Activated T-helper 17 cell treated with anti-CD3 and anti-CD28 coated beads, Interleukin-2, amount 50 U/mL, for 72 hours (primary cell): ENCODE measurements at regions not wholly inside any gene's neighbourhood (a gene's known extent, or its start where the extent isn't known, plus 50 kb on each side); places are given as distances from the start of the nearest gene placed in this dataset.

Experiments
- ATAC-seq: fragments of 150-1000 bp; cut with Tn5 transposase; replicated peaks from 2 replicates; pipeline ENCODE4 v1.10.0; 2021; ENCODE audit warnings: mild to moderate bottlenecking, moderate library complexity
- H3K27ac Mint-ChIP-seq: one replicate; pipeline ENCODE4 v1.8.0; 2022; ENCODE audit warnings: mixed read lengths
- H3K27me3 Mint-ChIP-seq: one replicate; pipeline ENCODE4 v1.8.0; 2022; ENCODE audit warnings: mixed read lengths
- H3K36me3 Mint-ChIP-seq: one replicate; pipeline ENCODE4 v1.8.0; 2022; ENCODE audit warnings: low read depth, mild to moderate bottlenecking, mixed read lengths
- H3K4me1 Mint-ChIP-seq: one replicate; pipeline ENCODE4 v1.8.0; 2022; ENCODE audit warnings: mixed read lengths
- H3K4me3 Mint-ChIP-seq: one replicate; pipeline ENCODE4 v1.8.0; 2022; ENCODE audit warnings: mild to moderate bottlenecking, mixed read lengths
- H3K9me3 Mint-ChIP-seq: one replicate; pipeline ENCODE4 v1.8.0; 2022; ENCODE audit warnings: mixed read lengths

DNA sequence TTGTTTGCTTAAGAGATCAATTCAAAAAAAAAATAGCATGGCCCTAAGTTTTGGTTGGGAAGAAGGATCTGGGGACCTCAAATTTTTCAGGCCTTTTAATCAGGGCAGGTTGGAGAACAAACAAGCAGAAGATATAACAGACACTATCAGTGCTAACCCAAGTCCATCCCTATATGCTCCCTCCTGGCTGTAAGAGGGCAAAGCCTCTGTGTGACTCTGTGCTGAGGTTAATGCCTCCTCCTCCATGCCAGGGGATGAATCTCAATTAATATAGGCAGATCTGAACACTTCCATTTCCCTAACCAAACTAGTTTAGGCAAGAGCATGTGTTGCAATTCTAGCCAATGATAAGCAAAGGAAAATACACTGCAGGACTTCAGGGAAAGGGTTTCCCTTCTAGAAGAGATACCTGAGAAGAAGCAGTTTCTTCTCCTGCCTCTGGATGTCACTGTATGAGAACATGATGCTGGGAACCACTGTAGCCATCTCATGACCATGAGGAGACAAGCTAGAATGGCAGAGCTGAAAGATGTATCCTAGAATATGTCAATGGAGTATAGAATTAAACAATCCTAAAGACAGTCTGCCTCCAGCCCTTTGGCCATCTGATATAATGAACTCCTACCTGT, 76.0 kb downstream of the CHD9NB start:
- no peaks in the 10 kb centered on the region for H3K9me3 Mint-ChIP-seq
- H3K36me3 Mint-ChIP-seq: no peaks in the 10 kb centered on the region
- no peak overlapping the region for H3K4me3 Mint-ChIP-seq
- no peak overlapping the region for H3K27ac Mint-ChIP-seq
- no peak for ATAC-seq
- H3K4me1 Mint-ChIP-seq: no peaks in the 10 kb centered on the region
- peaks cover 41% of the 10 kb centered on the region for H3K27me3 Mint-ChIP-seq

DNA sequence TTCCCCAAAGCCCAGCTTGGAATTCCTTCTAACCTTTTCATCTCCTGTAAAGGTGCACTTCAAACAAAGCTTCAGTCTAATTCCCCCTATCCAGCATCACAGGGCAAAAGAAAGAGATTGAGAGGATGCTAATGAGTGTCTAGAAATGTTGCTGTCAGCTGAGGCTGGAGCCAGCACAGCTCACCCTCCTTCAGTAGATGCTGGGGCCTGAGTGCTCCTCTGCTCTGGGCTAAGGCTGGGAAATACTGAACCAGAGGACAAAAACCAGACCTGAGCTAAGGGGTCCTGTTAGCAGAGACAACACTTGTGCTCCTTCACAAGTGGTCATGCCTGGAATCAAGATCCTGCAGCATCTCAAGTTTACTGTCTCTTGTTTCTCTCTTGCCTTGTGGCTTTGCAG, 85.0 kb downstream of the CHD9NB start:
- no peak for ATAC-seq
- Mint-ChIP-seq H3K36me3 (no peaks in the 10 kb centered on the region), H3K27ac (no peak overlapping the region), H3K4me3 (no peak overlapping the region), H3K27me3 (peaks cover 7% of the 10 kb centered on the region), H3K4me1 (no peaks in the 10 kb centered on the region), H3K9me3 (no peaks in the 10 kb centered on the region)

DNA sequence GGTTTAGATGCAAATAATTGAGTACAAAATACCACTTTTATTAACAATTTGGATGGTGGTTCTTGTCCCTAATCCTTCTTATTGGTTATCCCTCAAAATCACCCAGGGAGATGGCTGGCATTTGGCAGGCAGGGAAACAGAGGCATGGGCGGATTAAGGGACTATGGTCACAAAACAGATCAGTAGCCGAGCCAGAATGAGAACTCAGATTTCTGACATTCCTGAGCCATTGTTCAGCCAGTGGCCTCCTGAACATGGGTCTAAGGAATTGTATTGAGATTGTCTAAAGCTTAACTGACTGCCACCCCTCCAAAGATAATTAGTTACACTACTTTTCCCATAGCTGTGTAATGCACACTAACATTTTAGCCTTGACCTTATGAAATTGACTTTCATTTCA, 88.4 kb downstream of the CHD9NB start:
- Mint-ChIP-seq H3K27me3 (no peaks in the 10 kb centered on the region), H3K4me3 (no peak overlapping the region), H3K9me3 (no peaks in the 10 kb centered on the region), H3K4me1 (no peaks in the 10 kb centered on the region), H3K27ac (no peak overlapping the region), H3K36me3 (no peaks in the 10 kb centered on the region)
- no peak for ATAC-seq

DNA sequence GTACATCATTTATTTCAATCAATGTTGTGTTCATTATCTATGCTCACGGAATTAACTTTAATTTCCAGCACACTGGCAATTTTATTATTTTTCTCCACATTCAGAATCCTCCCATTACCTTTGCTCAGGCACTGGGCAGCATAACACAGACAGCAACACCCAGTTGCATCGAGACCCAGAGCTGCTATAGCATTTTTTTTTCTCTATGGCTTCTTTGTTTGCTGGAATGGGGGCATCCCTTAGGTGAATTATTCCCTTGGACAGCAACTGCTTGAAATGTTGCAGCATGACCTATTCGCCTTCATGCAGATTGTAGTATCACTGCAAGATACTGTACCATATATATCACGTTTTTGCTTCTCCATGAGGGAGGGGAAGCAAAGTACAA, 88.8 kb downstream of the CHD9NB start:
- no peaks in the 10 kb centered on the region for H3K36me3 Mint-ChIP-seq
- H3K4me3 Mint-ChIP-seq: no peak overlapping the region
- no peak overlapping the region for H3K27ac Mint-ChIP-seq
- H3K4me1 Mint-ChIP-seq: no peaks in the 10 kb centered on the region
- H3K9me3 Mint-ChIP-seq: no peaks in the 10 kb centered on the region
- no peaks in the 10 kb centered on the region for H3K27me3 Mint-ChIP-seq
- no peak for ATAC-seq

DNA sequence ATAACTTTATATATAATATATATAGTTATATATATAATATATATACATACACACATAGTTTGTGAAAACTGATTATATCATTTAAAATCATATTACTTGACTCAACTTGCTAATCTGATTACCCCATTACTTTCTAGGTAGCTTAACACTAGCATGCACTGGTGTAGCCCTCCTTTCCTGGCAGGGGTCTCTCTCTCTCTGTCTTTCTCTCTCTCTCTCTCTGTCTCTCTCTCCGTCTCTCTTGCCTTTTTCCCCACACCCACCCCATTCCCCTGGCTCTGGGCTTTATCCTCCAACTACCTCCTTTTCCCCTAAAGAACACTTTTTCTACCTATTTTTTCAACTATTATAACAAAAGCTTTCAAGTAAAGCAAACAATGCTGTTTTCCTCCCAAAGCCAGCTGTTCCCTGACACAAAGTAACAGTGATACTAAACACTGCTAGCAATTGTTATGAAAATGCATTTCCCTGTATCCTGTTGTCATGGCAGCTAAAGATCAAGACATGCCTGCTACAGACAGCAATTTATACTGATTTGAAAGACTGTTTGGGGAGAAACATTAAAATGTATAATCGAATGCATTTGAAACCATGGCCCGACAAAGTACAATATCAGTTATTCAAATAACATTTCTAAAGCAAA, 89.4 kb downstream of the CHD9NB start:
- Mint-ChIP-seq H3K27me3 (no peaks in the 10 kb centered on the region), H3K36me3 (no peaks in the 10 kb centered on the region), H3K27ac (no peak overlapping the region), H3K4me3 (no peak overlapping the region), H3K9me3 (no peaks in the 10 kb centered on the region), H3K4me1 (no peaks in the 10 kb centered on the region)
- ATAC-seq: no peak

DNA sequence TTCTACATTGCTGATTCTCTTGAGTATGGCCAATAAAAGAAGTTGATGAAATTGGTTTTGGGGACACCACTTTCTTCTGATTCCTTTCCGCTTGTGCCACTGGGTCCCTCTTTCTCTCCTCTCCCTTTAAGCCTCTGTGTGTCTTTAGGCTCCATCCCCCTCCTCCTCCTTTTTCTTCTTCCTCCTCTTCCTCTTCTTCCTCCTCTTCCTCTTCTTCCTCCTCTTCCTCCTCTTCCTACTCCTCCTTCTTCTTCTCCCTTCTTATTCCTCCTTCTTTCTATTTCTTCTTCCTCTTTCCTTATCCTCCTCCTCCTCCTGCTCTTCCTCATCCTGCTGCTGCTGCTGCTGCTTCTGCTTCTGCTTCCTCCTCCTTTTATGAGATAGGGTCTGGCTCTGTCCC, 93.7 kb downstream of the CHD9NB start:
- no peak overlapping the region for H3K27ac Mint-ChIP-seq
- peaks cover 5% of the 10 kb centered on the region for H3K27me3 Mint-ChIP-seq
- H3K36me3 Mint-ChIP-seq: no peaks in the 10 kb centered on the region
- no peaks in the 10 kb centered on the region for H3K9me3 Mint-ChIP-seq
- H3K4me1 Mint-ChIP-seq: no peaks in the 10 kb centered on the region
- no peak for ATAC-seq
- no peak overlapping the region for H3K4me3 Mint-ChIP-seq

DNA sequence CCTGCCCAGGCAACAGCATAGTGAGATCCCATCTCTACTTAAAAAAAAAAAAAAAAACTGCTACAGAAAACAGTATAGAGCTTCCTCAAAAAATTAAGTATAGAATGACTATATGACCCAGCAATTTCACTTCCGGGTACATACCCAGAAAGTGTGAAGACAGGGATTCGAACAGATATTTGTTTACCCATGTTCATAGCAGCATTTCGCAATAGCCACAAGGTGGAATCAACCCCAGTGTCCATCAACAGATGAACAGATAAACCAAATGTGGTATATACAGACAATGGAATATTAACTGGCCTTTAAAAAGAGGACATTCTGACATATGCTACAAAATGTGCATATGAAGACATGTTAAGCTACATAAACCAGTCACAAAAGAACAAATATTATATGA, 95.5 kb downstream of the CHD9NB start:
- Mint-ChIP-seq H3K4me3 (no peak overlapping the region), H3K4me1 (no peaks in the 10 kb centered on the region), H3K27me3 (peaks cover 5% of the 10 kb centered on the region), H3K36me3 (no peaks in the 10 kb centered on the region), H3K27ac (no peak overlapping the region), H3K9me3 (no peaks in the 10 kb centered on the region)
- ATAC-seq: no peak

DNA sequence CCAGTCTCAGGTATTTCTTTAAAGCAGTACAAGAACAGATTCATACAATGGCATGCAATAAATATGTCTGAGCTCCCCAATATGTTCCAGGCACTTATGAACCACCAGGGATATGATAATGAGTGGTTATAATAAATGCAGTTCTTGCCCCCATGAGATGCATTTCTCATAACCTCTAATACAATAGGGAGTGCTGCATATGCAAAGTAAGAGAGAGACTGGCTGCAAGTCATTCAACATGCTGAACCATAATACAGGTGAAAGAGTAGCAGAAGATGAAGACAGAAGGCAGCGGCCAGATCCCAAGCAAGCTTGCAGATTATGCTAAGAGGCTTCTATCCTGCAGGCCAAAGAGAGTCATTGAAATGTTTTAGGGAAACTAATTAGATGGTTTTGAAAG, 96.7 kb downstream of the CHD9NB start:
- H3K9me3 Mint-ChIP-seq: no peaks in the 10 kb centered on the region

DNA sequence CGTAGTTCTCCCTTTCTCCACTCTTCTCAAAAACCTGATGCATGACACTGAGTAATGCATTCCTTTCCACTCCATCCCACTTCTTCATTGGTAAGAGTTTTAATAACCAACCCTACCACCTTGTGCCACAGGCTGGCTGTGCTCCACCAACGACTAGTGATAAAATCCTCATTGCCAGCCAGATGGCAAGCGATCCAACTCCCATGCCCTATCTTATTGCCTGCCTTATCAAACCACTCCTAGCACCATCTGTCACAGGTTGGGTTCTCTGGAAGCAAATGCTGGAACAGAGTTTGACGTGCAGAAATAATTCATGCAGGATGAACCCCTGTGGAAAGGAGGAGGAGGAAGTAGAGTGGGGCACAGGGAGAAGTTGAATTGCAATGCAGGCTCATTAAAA, 99.5 kb downstream of the CHD9NB start:
- H3K4me3 Mint-ChIP-seq: no peak overlapping the region
- H3K27me3 Mint-ChIP-seq: peaks cover 5% of the 10 kb centered on the region
- no peaks in the 10 kb centered on the region for H3K36me3 Mint-ChIP-seq

More for the DNA sequence above, 96.7 kb downstream of the CHD9NB start:
- Mint-ChIP-seq H3K27me3 (peaks cover 5% of the 10 kb centered on the region), H3K4me3 (no peak overlapping the region), H3K27ac (no peak overlapping the region), H3K4me1 (no peaks in the 10 kb centered on the region), H3K36me3 (no peaks in the 10 kb centered on the region)
- no peak for ATAC-seq

DNA sequence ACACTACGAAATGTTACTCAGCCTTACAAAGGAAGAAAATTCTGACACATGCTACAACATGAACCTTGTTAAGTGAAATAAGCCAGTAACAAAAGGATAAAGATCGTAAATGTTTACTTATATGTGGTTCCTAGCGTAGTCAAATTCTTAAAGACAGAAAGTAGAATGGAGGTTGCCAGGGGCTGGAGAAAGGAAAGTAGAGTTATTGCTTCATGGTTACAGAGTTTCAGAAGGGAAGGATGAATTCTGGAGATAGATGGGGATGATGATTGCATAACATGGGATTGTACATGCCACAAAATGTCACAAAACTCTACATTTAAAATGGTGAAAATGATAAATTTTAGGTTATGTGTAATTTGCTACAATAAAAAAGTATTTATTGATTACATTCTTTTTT, 103.8 kb downstream of the CHD9NB start:
- Mint-ChIP-seq H3K27ac (no peak overlapping the region), H3K4me3 (no peak overlapping the region), H3K4me1 (no peaks in the 10 kb centered on the region), H3K9me3 (no peaks in the 10 kb centered on the region), H3K27me3 (no peaks in the 10 kb centered on the region), H3K36me3 (no peaks in the 10 kb centered on the region)
- ATAC-seq: no peak

More for the DNA sequence above, 99.5 kb downstream of the CHD9NB start:
- Mint-ChIP-seq H3K4me1 (no peaks in the 10 kb centered on the region), H3K27ac (no peak overlapping the region), H3K9me3 (no peaks in the 10 kb centered on the region)
- ATAC-seq: no peak

DNA sequence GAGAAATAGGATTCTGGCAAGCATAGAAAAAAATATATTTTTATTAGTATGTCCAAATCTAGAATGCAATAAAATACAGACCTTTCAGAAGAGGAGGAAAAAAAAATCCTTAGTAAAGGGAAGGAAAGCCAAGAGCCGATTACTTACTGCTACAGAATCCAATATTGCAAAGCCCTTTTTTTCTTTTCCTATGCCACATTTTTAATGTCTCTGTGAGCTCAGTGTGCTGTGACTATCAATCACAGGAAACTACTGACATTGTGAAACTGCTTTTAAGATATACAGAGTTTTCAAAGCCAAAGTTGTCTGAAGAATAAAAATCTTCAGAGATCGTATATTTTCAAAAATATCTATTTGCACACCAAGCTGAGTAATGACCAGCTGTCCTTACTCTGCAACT, 120.4 kb downstream of the CHD9NB start:
- H3K27ac Mint-ChIP-seq: no peak overlapping the region
- H3K36me3 Mint-ChIP-seq: no peaks in the 10 kb centered on the region
- H3K9me3 Mint-ChIP-seq: no peaks in the 10 kb centered on the region
- H3K4me3 Mint-ChIP-seq: no peak overlapping the region
- ATAC-seq: no peak
- H3K27me3 Mint-ChIP-seq: peaks cover 7% of the 10 kb centered on the region
- H3K4me1 Mint-ChIP-seq: no peaks in the 10 kb centered on the region

DNA sequence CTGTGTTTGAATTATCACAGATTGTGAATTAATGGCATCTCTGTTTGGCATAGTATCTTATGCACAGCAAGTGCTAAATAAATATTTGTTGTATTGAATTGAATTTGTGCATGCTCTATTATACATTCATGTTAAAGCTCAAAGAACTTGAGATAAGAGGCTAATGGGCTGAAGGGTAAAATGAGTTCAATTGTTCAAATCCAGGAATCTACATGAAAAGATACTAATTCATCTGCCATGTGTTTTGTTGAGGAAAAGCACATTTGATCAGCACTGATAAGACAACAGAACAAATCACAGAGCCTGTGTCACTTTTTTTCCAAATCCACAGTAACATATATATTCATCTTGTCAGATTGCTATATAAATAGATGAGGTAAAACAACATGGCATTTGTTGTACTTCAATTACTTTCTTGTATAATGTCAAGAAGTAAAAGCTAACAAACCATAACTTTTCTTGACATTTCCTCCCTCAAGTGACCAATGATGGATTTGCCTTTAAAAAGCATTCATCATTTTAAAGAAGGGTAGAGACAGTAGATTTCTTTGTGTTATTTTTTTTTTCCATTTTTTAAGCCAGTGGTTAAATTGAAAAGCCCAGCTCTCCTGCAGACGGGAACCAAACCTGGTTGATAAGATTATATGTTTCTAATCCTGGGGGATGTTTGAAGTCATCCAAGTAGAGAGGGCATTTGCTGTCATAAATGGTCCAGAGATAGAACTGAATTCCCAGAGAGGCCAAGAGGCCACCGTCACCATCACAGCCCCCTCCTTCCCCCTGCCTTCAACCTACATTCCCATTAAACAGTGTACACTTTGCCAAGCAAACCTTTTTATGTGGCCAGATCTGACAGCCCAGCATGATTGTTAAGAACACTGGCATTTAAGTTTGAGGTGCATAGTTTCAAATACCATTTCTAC, 123.0 kb downstream of the CHD9NB start:
- H3K4me3 Mint-ChIP-seq: no peak overlapping the region
- no peaks in the 10 kb centered on the region for H3K36me3 Mint-ChIP-seq
- H3K9me3 Mint-ChIP-seq: no peaks in the 10 kb centered on the region
- H3K27ac Mint-ChIP-seq: no peak overlapping the region
- H3K4me1 Mint-ChIP-seq: no peaks in the 10 kb centered on the region
- peaks cover 6% of the 10 kb centered on the region for H3K27me3 Mint-ChIP-seq
- no peak for ATAC-seq

DNA sequence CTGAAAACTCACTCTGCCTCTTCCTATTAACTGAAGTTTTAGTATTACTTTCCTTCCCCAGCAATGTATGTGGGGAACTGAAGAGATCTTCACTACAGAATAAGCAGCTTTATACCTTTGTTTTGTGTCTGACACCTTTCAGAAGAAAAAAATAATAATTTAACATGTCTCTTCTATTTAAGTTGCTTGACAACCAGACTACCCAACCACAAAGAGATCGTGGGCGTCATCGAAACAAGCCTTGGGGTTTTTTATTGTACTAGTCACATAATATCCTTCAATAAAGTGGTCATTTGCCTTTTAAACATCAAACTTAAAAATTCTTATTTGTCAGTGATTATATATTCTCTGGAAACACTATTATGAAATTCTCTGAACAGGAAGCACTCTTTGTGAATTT, 123.7 kb downstream of the CHD9NB start:
- Mint-ChIP-seq H3K4me3 (no peak overlapping the region), H3K9me3 (no peaks in the 10 kb centered on the region), H3K4me1 (no peaks in the 10 kb centered on the region), H3K27me3 (peaks cover 6% of the 10 kb centered on the region), H3K27ac (no peak overlapping the region), H3K36me3 (no peaks in the 10 kb centered on the region)
- ATAC-seq: no peak

DNA sequence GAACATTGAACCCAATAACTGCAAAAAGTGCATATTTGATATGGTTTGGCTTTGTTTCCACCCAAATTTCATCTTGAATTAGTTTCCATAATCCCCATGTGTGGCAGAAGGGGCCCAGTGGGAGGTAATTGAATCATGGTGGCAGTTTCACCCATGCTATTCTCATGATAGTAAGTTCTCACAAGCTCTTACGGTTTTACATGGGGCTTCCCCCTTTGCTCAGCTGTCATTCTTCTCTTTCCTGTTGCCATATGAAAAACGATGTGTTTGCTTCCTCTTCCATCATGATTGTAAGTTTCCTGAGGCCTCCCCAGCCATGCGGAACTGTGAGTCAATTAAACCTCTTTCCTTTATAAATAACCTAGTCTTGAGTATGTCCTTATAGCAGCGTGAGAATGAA, 127.6 kb downstream of the CHD9NB start:
- no peaks in the 10 kb centered on the region for H3K36me3 Mint-ChIP-seq
- ATAC-seq: peak; percentile 59
- no peaks in the 10 kb centered on the region for H3K4me1 Mint-ChIP-seq
- no peak overlapping the region for H3K4me3 Mint-ChIP-seq
- no peak overlapping the region for H3K27ac Mint-ChIP-seq
- peaks cover 20% of the 10 kb centered on the region for H3K27me3 Mint-ChIP-seq
- no peaks in the 10 kb centered on the region for H3K9me3 Mint-ChIP-seq

DNA sequence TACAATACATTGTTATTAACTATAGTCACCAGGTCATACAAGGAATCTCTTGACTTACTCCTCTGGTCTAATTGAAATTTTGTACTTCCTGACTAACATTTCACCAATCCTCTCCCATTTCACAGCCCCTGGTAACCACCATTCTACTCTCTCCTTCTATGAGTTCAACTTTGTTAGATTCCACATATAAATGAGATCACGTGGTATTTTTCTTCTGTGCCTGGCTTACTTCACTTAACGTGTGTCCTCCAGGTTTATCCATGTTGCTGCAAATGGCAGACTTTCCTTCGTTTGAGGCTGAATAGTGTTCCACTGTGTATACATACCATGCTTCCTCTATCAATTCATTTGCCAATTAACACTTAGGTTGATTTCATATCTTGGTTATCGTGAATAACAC, 128.5 kb downstream of the CHD9NB start:
- H3K9me3 Mint-ChIP-seq: no peaks in the 10 kb centered on the region
- H3K4me3 Mint-ChIP-seq: no peak overlapping the region
- H3K27ac Mint-ChIP-seq: no peak overlapping the region
- H3K36me3 Mint-ChIP-seq: no peaks in the 10 kb centered on the region
- peaks cover 20% of the 10 kb centered on the region for H3K27me3 Mint-ChIP-seq
- H3K4me1 Mint-ChIP-seq: no peaks in the 10 kb centered on the region
- ATAC-seq: no peak
